ENCODE measurements at regions not wholly inside any gene's neighbourhood (a gene's known extent, or its start where the extent isn't known, plus 50 kb on each side); places are given as distances from the start of the nearest gene placed in this dataset.

- TF ChIP-seq DPF2 (IDR thresholded peaks at IDR 0.05) (peak; percentile 80), TRIM28 (IDR thresholded peaks at IDR 0.05) (no peak), ZFP36 (IDR thresholded peaks at IDR 0.05; ENCODE audit: low read depth, low read length, partially characterized antibody) (no peak), ZBTB40 (IDR thresholded peaks at IDR 0.05) (0 out of 2 replicates have a peak, but pooled peaks have one; percentile 38), ZBTB40 (CRISPR knock-in tag; IDR thresholded peaks at IDR 0.05) (no peak), BCOR (IDR thresholded peaks at IDR 0.05) (0 out of 2 replicates have a peak, but pooled peaks have one; percentile 42), GTF3C2 (IDR thresholded peaks at IDR 0.05; ENCODE audit: borderline replicate concordance, extremely low read depth, insufficient read length) (no peak), ZNF318 (IDR thresholded peaks at IDR 0.05; ENCODE audit: borderline replicate concordance in 1 of 2, low read depth in 1 of 2) (no peak)
Observed at GRCh38 chr1:194698908-194699318, 1512.5 kb upstream of the B3GALT2 start (continued).

All from K562 (cell line).